ENCODE measurements at regions not wholly inside any gene's neighbourhood (a gene's known extent, or its start where the extent isn't known, plus 50 kb on each side); places are given as distances from the start of the nearest gene placed in this dataset.

- DNase-seq = no peak
- H3K36me3 ChIP-seq (replicated peaks; ENCODE audit: control insufficient read depth, insufficient read depth, low read length) = no peaks in the 10 kb centered on the region
- no peak overlapping the region for H3K4me3 ChIP-seq (ENCODE audit: insufficient read depth, low read depth, low read length)
- no peaks in the 10 kb centered on the region for H3K27me3 ChIP-seq (ENCODE audit: control insufficient read depth, insufficient read depth, low read length)
Observed at GRCh38 chr14:44372807-44373489, 134.1 kb downstream of the FSCB start.

DNA sequence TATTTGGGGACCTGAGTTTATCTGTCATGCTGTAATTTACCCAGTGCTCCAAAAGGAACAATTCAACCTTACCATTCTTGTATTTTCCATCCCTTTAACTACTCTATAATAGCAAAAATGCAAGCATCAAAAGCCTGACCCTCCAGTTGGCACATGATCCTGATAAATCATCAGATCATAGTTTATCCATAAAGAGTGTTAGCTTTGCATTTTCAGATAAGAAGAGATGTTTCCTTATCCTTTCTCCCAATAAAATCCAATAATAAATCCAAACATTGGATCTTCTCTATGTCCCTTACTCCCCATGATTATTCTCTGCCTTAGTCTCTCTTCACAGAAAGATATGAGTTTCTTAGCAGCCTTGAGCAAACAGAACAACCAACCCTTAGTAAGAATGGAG is 134.9 kb downstream of the FSCB start:
- no peak overlapping the region for H3K4me3 ChIP-seq (ENCODE audit: insufficient read depth, low read depth, low read length)
- no peak for DNase-seq
- no peaks in the 10 kb centered on the region for H3K27me3 ChIP-seq (ENCODE audit: control insufficient read depth, insufficient read depth, low read length)
- H3K36me3 ChIP-seq (replicated peaks; ENCODE audit: control insufficient read depth, insufficient read depth, low read length) = no peaks in the 10 kb centered on the region

DNA sequence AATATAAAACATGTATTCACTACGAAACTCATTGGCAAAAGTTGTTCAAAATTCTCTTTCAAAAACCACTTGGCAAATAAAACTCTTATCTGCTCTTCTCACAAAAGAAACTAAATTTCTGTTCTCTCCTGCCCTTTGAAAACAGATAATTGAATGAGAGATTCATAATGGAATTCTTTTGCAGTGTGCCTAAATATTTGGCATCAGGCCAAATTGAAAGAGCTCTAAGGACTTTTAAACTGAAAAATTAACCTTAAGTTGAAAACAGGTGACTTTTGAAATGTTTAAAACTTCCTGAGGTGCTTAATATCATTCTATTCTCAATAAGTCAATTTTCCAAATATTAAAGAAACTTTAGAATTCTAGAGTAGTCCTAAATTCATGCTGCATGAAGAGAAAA is 136.4 kb downstream of the FSCB start:
- Histone ChIP-seq H3K27me3 (ENCODE audit: control insufficient read depth, insufficient read depth, low read length) (no peaks in the 10 kb centered on the region), H3K36me3 (replicated peaks; ENCODE audit: control insufficient read depth, insufficient read depth, low read length) (no peaks in the 10 kb centered on the region), H3K4me3 (ENCODE audit: insufficient read depth, low read depth, low read length) (no peak overlapping the region)
- DNase-seq = no peak

DNA sequence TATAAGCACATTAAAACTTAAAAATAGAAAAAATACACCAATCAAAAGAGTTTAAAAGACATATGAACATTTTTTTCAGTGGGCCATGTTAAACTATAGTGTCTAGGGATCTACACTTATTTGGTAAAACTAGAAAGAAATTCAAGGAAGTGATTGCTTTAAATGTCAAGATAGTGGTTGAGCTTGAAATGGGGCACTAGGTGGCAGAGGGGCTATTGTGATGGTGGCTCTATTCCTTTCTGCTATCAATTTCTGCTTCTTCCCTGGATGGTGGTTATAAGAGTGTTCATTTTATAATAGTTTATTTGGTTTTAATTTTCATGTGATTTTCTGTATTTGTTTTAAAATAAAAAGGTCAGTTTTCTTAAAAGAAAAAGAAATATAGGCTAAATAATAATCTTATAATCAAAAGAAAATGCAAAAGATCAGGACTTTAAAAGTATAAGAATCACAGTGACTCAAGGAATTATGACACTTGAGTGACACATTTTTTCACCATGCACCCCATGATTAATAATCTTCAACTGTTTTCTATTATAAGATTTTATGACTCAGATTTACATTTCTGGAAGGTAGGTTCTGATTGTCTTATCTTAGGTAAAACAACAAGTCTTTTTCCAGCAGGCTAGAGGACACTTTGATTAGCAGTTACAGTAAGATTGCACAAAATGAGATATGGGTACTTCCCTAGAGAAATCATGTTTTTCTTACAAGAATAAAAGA is 137.5 kb downstream of the FSCB start:
- no peaks in the 10 kb centered on the region for H3K36me3 ChIP-seq (replicated peaks; ENCODE audit: control insufficient read depth, insufficient read depth, low read length)
- peak; percentile 8 for DNase-seq
- H3K4me3 ChIP-seq (ENCODE audit: insufficient read depth, low read depth, low read length) = no peak overlapping the region
- no peaks in the 10 kb centered on the region for H3K27me3 ChIP-seq (ENCODE audit: control insufficient read depth, insufficient read depth, low read length)

DNA sequence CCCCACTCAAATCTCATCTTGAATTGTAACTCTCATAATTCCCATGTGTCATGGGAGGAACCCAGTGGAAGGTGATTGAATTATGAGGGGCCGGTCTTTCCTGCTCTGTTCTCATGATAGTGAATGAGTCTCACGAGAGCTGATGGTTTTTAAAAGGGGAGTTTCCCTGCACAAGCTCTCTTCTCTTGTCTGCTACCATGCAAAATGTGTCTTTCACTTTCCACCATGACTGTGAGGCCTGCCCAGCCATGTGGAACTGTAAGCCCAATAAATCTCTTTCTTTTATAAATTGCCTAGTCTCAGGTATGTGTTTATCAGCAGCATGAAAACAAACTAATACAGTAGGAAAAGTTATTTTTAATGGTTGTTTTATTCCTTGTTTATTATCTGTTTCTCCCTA is 146.0 kb downstream of the FSCB start:
- DNase-seq = no peak
- H3K36me3 ChIP-seq (replicated peaks; ENCODE audit: control insufficient read depth, insufficient read depth, low read length) = no peaks in the 10 kb centered on the region
- H3K27me3 ChIP-seq (ENCODE audit: control insufficient read depth, insufficient read depth, low read length) = no peaks in the 10 kb centered on the region
- H3K4me3 ChIP-seq (ENCODE audit: insufficient read depth, low read depth, low read length) = no peak overlapping the region

GRCh38 chr14:44353805-44354204 is 153.3 kb downstream of the FSCB start:
- DNase-seq = no peak
- H3K36me3 ChIP-seq (replicated peaks; ENCODE audit: control insufficient read depth, insufficient read depth, low read length) = no peaks in the 10 kb centered on the region
- no peak overlapping the region for H3K4me3 ChIP-seq (ENCODE audit: insufficient read depth, low read depth, low read length)
- H3K27me3 ChIP-seq (ENCODE audit: control insufficient read depth, insufficient read depth, low read length) = no peaks in the 10 kb centered on the region

- H3K36me3 ChIP-seq (replicated peaks; ENCODE audit: control insufficient read depth, insufficient read depth, low read length) = no peaks in the 10 kb centered on the region
- DNase-seq = no peak
- H3K27me3 ChIP-seq (ENCODE audit: control insufficient read depth, insufficient read depth, low read length) = no peaks in the 10 kb centered on the region
- H3K4me3 ChIP-seq (ENCODE audit: insufficient read depth, low read depth, low read length) = no peak overlapping the region
Observed at GRCh38 chr14:44352201-44352600, 154.9 kb downstream of the FSCB start.

DNA sequence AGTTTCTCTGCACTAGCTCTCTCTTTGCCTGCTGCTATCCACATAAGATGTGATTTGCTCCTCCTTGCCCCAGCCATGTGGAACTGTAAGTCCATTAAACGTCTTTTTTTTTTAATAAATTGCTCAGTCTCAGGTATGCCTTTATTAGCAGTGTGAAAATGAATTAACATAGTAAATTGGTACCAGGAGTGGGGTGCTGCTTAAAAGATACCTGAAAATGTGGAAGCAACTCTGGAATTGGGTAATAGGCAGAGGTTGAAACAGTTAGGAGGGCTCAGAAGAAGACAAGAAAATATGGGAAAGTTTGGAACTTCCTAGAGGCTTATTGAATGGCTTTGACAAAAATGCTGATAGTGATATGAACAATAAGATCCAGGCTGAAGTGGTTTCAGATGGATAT is 159.8 kb downstream of the FSCB start:
- no peak overlapping the region for H3K4me3 ChIP-seq (ENCODE audit: insufficient read depth, low read depth, low read length)
- no peaks in the 10 kb centered on the region for H3K36me3 ChIP-seq (replicated peaks; ENCODE audit: control insufficient read depth, insufficient read depth, low read length)
- DNase-seq = no peak
- H3K27me3 ChIP-seq (ENCODE audit: control insufficient read depth, insufficient read depth, low read length) = no peaks in the 10 kb centered on the region

DNA sequence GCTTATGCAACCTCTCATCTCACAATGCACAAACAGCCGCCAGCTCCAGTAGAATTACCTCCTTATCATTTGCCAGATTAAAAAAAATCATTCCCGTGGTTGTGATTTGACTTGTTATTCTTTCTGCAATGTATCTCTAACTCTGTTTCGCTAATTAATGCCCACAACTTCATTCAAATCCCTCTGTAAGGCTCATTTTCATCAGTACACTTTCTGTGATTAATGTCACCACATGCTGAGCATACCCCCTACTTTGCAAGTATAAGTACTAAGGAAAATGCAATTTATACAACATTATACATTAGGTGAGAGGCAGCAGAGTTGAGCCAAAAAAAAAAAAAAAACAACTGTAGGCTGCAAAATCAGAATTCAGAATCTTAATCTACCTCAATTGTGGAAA is 166.0 kb downstream of the FSCB start:
- Histone ChIP-seq H3K4me3 (ENCODE audit: insufficient read depth, low read depth, low read length) (no peak overlapping the region), H3K27me3 (ENCODE audit: control insufficient read depth, insufficient read depth, low read length) (no peaks in the 10 kb centered on the region), H3K36me3 (replicated peaks; ENCODE audit: control insufficient read depth, insufficient read depth, low read length) (no peaks in the 10 kb centered on the region)
- DNase-seq = no peak

DNA sequence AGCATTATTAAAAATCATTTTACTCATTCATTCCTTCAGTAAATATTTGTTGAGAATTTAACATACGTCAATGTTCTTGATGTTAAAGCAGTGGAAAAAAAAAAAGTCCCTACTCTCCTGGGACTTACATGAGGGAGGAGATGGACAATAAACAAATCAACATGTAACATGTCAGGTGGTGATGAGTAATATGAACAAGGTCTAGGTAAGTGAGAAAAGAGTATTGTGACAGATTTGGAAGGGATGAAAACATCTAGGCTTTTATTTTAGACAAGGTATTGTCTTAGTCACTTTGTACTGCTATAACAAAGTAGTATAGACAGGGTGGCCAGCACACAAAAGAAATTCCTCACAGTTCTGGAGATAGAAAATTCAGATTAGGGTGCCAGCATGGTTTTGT is 167.2 kb downstream of the FSCB start:
- Histone ChIP-seq H3K36me3 (replicated peaks; ENCODE audit: control insufficient read depth, insufficient read depth, low read length) (no peaks in the 10 kb centered on the region), H3K4me3 (ENCODE audit: insufficient read depth, low read depth, low read length) (no peak overlapping the region), H3K27me3 (ENCODE audit: control insufficient read depth, insufficient read depth, low read length) (no peaks in the 10 kb centered on the region)
- DNase-seq = no peak

DNA sequence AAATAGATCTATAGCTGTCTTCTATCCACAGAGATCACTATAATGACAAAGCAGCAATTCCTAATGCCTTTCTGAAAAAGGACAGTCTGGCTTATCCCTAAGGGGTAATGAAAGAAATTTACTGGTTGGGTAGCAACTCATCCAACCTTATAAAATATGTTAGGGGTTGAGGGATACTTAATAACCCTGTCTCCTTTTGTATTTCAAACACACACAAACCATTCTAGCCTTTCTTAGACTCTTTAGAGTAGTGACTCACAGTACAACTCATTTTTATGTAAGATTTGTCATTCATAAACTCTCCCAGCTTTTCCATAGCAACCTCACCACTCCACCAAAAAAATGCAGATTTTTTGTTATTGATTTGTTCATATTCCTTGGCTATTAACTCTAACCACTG is 167.9 kb downstream of the FSCB start:
- H3K4me3 ChIP-seq (ENCODE audit: insufficient read depth, low read depth, low read length) = no peak overlapping the region
- no peak for DNase-seq
- H3K36me3 ChIP-seq (replicated peaks; ENCODE audit: control insufficient read depth, insufficient read depth, low read length) = no peaks in the 10 kb centered on the region
- H3K27me3 ChIP-seq (ENCODE audit: control insufficient read depth, insufficient read depth, low read length) = no peaks in the 10 kb centered on the region

DNA sequence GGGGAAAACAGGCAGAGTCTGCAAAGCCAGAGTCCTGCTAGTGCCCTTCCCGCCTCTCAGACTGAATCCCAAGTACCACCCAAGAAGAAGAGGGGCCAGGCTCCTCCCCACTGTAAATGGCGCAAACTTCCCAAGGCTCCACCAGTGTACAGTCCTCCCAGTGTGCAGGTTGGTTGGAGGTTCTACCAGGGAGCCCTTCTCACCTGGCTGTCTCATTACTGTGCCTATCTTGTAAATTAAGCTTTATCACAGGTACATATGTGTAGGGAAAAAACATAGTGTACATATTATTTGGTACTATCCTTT is 189.7 kb downstream of the FSCB start:
- Histone ChIP-seq H3K36me3 (replicated peaks; ENCODE audit: control insufficient read depth, insufficient read depth, low read length) (no peaks in the 10 kb centered on the region), H3K4me3 (ENCODE audit: insufficient read depth, low read depth, low read length) (no peak overlapping the region), H3K27me3 (ENCODE audit: control insufficient read depth, insufficient read depth, low read length) (no peaks in the 10 kb centered on the region)
- DNase-seq = no peak

DNA sequence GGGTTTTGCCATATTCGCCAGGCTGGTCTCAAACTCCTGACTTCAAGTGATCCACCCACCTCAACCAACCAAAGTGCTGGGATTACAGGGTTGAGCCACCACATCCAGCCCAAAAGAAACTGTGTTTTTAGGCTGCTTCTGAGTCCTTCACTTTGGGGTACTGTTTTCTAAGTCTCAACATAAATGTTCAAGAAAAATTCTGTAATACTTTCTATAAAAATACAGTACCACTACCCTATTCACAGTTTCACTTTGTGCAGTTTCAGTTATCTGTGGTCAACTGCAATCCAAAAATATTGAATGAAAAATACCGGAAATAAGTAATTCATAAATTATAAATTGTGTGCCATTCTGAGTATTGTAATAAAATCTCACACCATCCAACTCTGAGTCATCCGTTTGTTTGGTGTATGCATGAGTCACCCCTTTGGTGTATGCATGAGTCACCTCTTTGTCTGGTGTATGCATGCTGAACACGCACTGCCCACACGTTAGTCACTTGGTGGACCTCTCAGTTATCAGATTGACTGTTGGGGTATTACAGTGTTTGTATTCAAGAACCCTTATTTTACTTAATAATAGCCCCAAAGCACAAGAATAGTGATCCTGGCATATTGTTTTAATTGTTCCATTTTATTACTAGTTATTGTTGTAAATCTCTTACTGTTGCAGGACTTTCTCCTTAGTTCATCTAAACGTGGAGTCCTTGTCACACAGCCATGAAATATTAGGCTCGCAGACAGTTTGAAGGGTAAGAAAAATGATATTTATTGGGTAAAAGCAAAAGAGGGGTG is 190.2 kb downstream of the FSCB start:
- no peak overlapping the region for H3K4me3 ChIP-seq (ENCODE audit: insufficient read depth, low read depth, low read length)
- H3K36me3 ChIP-seq (replicated peaks; ENCODE audit: control insufficient read depth, insufficient read depth, low read length) = no peaks in the 10 kb centered on the region
- H3K27me3 ChIP-seq (ENCODE audit: control insufficient read depth, insufficient read depth, low read length) = no peaks in the 10 kb centered on the region
- DNase-seq = no peak

DNA sequence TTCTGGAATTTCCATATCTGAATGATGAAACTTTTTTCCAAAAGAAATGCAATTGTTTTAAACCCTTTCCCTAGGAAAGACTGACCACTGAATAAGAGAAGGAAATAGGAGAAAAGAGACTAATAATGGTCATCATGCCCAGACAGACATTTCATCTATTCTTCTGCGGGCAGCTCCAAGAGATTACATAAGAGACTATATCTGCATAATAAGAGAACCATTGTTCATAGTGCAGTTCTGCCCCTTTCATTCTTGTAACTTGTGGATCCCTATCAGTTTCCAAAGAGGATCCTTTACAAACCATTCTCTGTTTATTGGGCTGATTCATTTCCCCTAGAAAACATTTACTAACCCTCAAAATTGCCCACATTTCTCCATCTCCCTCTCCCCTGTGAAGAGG is 197.8 kb downstream of the FSCB start:
- H3K27me3 ChIP-seq (ENCODE audit: control insufficient read depth, insufficient read depth, low read length) = no peaks in the 10 kb centered on the region
- H3K4me3 ChIP-seq (ENCODE audit: insufficient read depth, low read depth, low read length) = no peak overlapping the region
- no peak for DNase-seq
- no peaks in the 10 kb centered on the region for H3K36me3 ChIP-seq (replicated peaks; ENCODE audit: control insufficient read depth, insufficient read depth, low read length)

GRCh38 chr14:44300916-44301315 is 206.2 kb downstream of the FSCB start:
- Histone ChIP-seq H3K4me3 (ENCODE audit: insufficient read depth, low read depth, low read length) (no peak overlapping the region), H3K36me3 (replicated peaks; ENCODE audit: control insufficient read depth, insufficient read depth, low read length) (no peaks in the 10 kb centered on the region), H3K27me3 (ENCODE audit: control insufficient read depth, insufficient read depth, low read length) (no peaks in the 10 kb centered on the region)
- DNase-seq = no peak

Measured in H7 (cell line).